KMS-11 (cell line): ENCODE measurements at regions not wholly inside any gene's neighbourhood (a gene's known extent, or its start where the extent isn't known, plus 50 kb on each side); places are given as distances from the start of the nearest gene placed in this dataset.

Experiments
- H2AFZ ChIP-seq: fragments of 200-600 bp; sonication (generic); 2 replicates; pipeline ENCODE4 v1.6.1; 2016; ENCODE audit warnings: antibody characterized with exemption, mixed run types, low read depth
- H3K27ac ChIP-seq: fragments of 200-600 bp; sonication (generic); 2 replicates; pipeline ENCODE4 v1.6.1; 2016; ENCODE audit warnings: mild to moderate bottlenecking, mixed run types
- H3K27me3 ChIP-seq: fragments of 200-600 bp; sonication (generic); 2 replicates; pipeline ENCODE4 v1.6.1; 2017; ENCODE audit warnings: mild to moderate bottlenecking, low read depth, mixed run types, moderate library complexity; ENCODE audit not compliant: insufficient read depth
- H3K36me3 ChIP-seq: fragments of 200-600 bp; sonication (generic); 2 replicates; pipeline ENCODE4 v1.6.1; 2017; ENCODE audit warnings: mild to moderate bottlenecking, mixed run types; ENCODE audit not compliant: insufficient read depth
- H3K4me1 ChIP-seq: fragments of 200-600 bp; sonication (generic); 2 replicates; pipeline ENCODE4 v1.6.1; 2016; ENCODE audit warnings: mild to moderate bottlenecking, low read depth, mixed run types; ENCODE audit not compliant: poor library complexity, severe bottlenecking
- H3K4me2 ChIP-seq: fragments of 200-600 bp; sonication (generic); 2 replicates; pipeline ENCODE4 v1.7.0; 2016; ENCODE audit warnings: mild to moderate bottlenecking, mixed run types
- H3K4me3 ChIP-seq: fragments of 200-600 bp; sonication (generic); IDR thresholded peaks from 2 replicates; pipeline ENCODE4 v1.6.1; 2017; ENCODE audit warnings: low read depth, low read length, mixed read lengths; ENCODE audit not compliant: insufficient read depth
- H3K79me2 ChIP-seq: fragments of 200-600 bp; sonication (generic); 2 replicates; pipeline ENCODE4 v1.6.1; 2016; ENCODE audit warnings: low read depth, mixed run types; ENCODE audit not compliant: insufficient read depth
- H3K9ac ChIP-seq: fragments of 200-600 bp; sonication (generic); 2 replicates; pipeline ENCODE4 v1.6.1; 2016; ENCODE audit warnings: mild to moderate bottlenecking, mixed run types
- H4K20me1 ChIP-seq: fragments of 200-600 bp; sonication (generic); 2 replicates; pipeline ENCODE4 v1.6.1; 2016; ENCODE audit warnings: mild to moderate bottlenecking, mixed run types; ENCODE audit not compliant: insufficient read depth
- CTCF ChIP-seq: fragments of 200-600 bp; sonication (generic); conservative IDR thresholded peaks from 2 replicates; pipeline ENCODE4 v1.6.1; 2017; ENCODE audit warnings: low read depth, mild to moderate bottlenecking, antibody characterized with exemption, low read length, moderate library complexity, mixed read lengths

DNA sequence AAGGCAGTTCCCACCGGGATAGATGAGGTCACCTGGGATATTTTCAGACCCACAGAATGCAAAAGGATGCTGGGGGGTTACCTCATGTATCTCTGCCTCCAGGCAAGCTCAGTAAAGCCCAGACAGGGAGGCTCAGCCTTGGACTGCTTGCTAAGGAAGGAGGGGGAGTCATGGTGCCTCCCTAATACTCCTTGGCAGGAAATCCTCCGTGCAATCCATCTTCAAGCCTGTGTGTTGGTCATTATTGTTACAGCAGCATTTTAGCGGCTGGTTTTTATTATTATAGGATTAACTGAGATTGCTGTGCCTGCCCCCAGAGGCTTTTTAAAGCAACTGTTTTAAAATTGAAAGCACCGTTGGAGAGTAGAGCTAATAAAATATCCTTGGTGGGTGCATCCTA, 188.5 kb upstream of the UBL3 start:
- Histone ChIP-seq H3K36me3 (no peaks in the 10 kb centered on the region), H3K4me2 (no peak overlapping the region), H4K20me1 (no peaks in the 10 kb centered on the region), H3K79me2 (no peaks in the 10 kb centered on the region), H3K27ac (no peak overlapping the region), H3K9ac (no peak overlapping the region), H3K4me1 (no peaks in the 10 kb centered on the region), H3K4me3 (no peak overlapping the region), H2AFZ (no peak overlapping the region), H3K27me3 (no peaks in the 10 kb centered on the region)
- no peak for TF ChIP-seq CTCF

DNA sequence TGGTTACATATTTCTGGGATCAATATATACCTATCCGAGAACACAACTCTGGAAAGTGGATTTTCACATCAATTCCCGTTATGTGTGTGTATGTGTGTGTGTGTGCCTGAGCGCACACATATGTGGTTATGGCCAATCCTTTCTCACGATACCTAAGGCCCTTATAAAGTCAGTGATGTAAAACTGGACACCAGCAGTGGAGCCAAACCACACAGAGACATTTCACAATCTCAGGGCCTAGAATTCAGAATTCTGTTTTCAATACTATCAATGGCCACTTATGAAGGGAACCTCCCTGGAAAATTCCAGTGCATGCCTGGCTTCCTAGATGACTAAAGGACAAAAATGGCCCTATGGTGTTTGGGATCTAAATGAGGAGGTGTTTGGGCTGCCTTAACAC, 187.3 kb upstream of the UBL3 start:
- TF ChIP-seq CTCF = no peak
- Histone ChIP-seq H3K4me3 (no peak overlapping the region), H4K20me1 (no peaks in the 10 kb centered on the region), H3K27ac (no peak overlapping the region), H3K4me2 (no peak overlapping the region), H3K27me3 (no peaks in the 10 kb centered on the region), H3K79me2 (no peaks in the 10 kb centered on the region), H2AFZ (no peak overlapping the region), H3K9ac (no peak overlapping the region), H3K36me3 (no peaks in the 10 kb centered on the region), H3K4me1 (no peaks in the 10 kb centered on the region)

- H2AFZ ChIP-seq = no peak overlapping the region
- no peaks in the 10 kb centered on the region for H3K4me1 ChIP-seq
Observed at GRCh38 chr13:30037306-30037705, 186.9 kb upstream of the UBL3 start.

GRCh38 chr13:30034458-30034795, 184.0 kb upstream of the UBL3 start:
- Histone ChIP-seq H3K27me3 (no peaks in the 10 kb centered on the region), H3K9ac (no peak overlapping the region), H3K4me3 (no peak overlapping the region), H3K79me2 (no peaks in the 10 kb centered on the region), H4K20me1 (no peaks in the 10 kb centered on the region), H3K4me2 (no peak overlapping the region), H3K27ac (no peak overlapping the region), H3K36me3 (no peaks in the 10 kb centered on the region), H3K4me1 (no peaks in the 10 kb centered on the region), H2AFZ (no peak overlapping the region)
- no peak for TF ChIP-seq CTCF

More at GRCh38 chr13:30037306-30037705, 186.9 kb upstream of the UBL3 start:
- no peak overlapping the region for H3K27ac ChIP-seq
- no peaks in the 10 kb centered on the region for H4K20me1 ChIP-seq
- no peak overlapping the region for H3K4me3 ChIP-seq
- H3K27me3 ChIP-seq = no peaks in the 10 kb centered on the region
- H3K9ac ChIP-seq = no peak overlapping the region
- no peaks in the 10 kb centered on the region for H3K36me3 ChIP-seq
- no peak for TF ChIP-seq CTCF
- H3K4me2 ChIP-seq = no peak overlapping the region
- H3K79me2 ChIP-seq = no peaks in the 10 kb centered on the region
